GM23338 (cell line): ENCODE measurements at regions not wholly inside any gene's neighbourhood (a gene's known extent, or its start where the extent isn't known, plus 50 kb on each side); places are given as distances from the start of the nearest gene placed in this dataset.

Experiments
- ATAC-seq: fragments of 200-7000 bp; cut with Tn5 transposase; 3 replicates; pipeline ENCODE4 v1.9.1; 2020
- DNase-seq: peaks from one replicate; pipeline ENCODE4 v3.0.0-alpha.2; 2015; ENCODE audit warnings: low spot score
- H2AFZ ChIP-seq: fragments of 200-600 bp; sonication (generic); 2 replicates; pipeline ENCODE4 v1.8.0; 2016; ENCODE audit warnings: antibody characterized with exemption, mild to moderate bottlenecking, moderate library complexity
- H3F3A ChIP-seq: fragments of 200-600 bp; sonication (generic); replicated peaks from 2 replicates; pipeline ENCODE4 v1.8.0; 2017; ENCODE audit warnings: antibody characterized with exemption, mixed run types, low read depth
- H3K27ac ChIP-seq: fragments of 200-600 bp; sonication (generic); 2 replicates; pipeline ENCODE4 v1.6.1; 2016; ENCODE audit warnings: low read depth
- H3K27me3 ChIP-seq: fragments of 200-600 bp; sonication (generic); 2 replicates; pipeline ENCODE4 v1.8.0; 2016; ENCODE audit warnings: mild to moderate bottlenecking, mixed run types, moderate library complexity; ENCODE audit not compliant: insufficient read depth
- H3K36me3 ChIP-seq: fragments of 200-600 bp; sonication (generic); 2 replicates; pipeline ENCODE4 v1.8.0; 2016; ENCODE audit warnings: mild to moderate bottlenecking; ENCODE audit not compliant: insufficient read depth
- H3K4me1 ChIP-seq: fragments of 200-600 bp; sonication (generic); 2 replicates; pipeline ENCODE4 v1.8.0; 2016; ENCODE audit warnings: mild to moderate bottlenecking, moderate library complexity; ENCODE audit not compliant: insufficient read depth
- H3K4me2 ChIP-seq: fragments of 200-600 bp; sonication (generic); 2 replicates; pipeline ENCODE4 v1.7.1; 2017; ENCODE audit warnings: mixed run types
- H3K4me3 ChIP-seq: fragments of 200-600 bp; sonication (generic); 2 replicates; pipeline ENCODE4 v1.6.1; 2016; ENCODE audit warnings: mixed run types
- H3K79me2 ChIP-seq: fragments of 200-600 bp; sonication (generic); replicated peaks from 2 replicates; pipeline ENCODE4 v1.8.0; 2017; ENCODE audit warnings: mild to moderate bottlenecking; ENCODE audit not compliant: insufficient read depth
- H3K9me2 ChIP-seq: fragments of 200-600 bp; sonication (generic); 2 replicates; pipeline ENCODE4 v1.8.0; 2017; ENCODE audit not compliant: insufficient read depth
- H4K20me1 ChIP-seq: fragments of 200-600 bp; sonication (generic); replicated peaks from 2 replicates; pipeline ENCODE4 v1.8.0; 2017; ENCODE audit warnings: mild to moderate bottlenecking; ENCODE audit not compliant: insufficient read depth
- H3K27ac Mint-ChIP-seq: 2 replicates; pipeline ENCODE4 v1.8.0; 2020; ENCODE audit warnings: inconsistent platforms, mild to moderate bottlenecking, moderate library complexity, mixed read lengths
- H3K27me3 Mint-ChIP-seq: 3 replicates; pipeline ENCODE4 v1.8.0; 2022; ENCODE audit warnings: low read depth, mild to moderate bottlenecking, moderate library complexity, mixed read lengths, inconsistent platforms; ENCODE audit not compliant: insufficient read depth, poor library complexity
- H3K36me3 Mint-ChIP-seq: 3 replicates; pipeline ENCODE4 v1.8.0; 2021; ENCODE audit warnings: low read depth, mild to moderate bottlenecking, inconsistent platforms, moderate library complexity, mixed read lengths
- H3K4me1 Mint-ChIP-seq: 3 replicates; pipeline ENCODE4 v1.8.0; 2020; ENCODE audit warnings: mild to moderate bottlenecking, inconsistent platforms, mixed read lengths
- H3K4me3 Mint-ChIP-seq: 3 replicates; pipeline ENCODE4 v1.8.0; 2021; ENCODE audit warnings: moderate library complexity, mild to moderate bottlenecking, inconsistent platforms, mixed read lengths
- H3K9me3 Mint-ChIP-seq: 3 replicates; pipeline ENCODE4 v1.8.0; 2020; ENCODE audit warnings: moderate library complexity, mild to moderate bottlenecking, inconsistent platforms, mixed read lengths
- CREB1 ChIP-seq: fragments of 250-450 bp; sonication (Bioruptor Pico); IDR thresholded peaks from 2 replicates; pipeline ENCODE4 v1.5.0; 2020; ENCODE audit warnings: low read depth, mild to moderate bottlenecking, moderate library complexity
- ETS1 ChIP-seq: IDR thresholded peaks from 2 replicates; pipeline ENCODE4 v1.6.1; 2016; ENCODE audit warnings: antibody characterized with exemption
- EZH2 ChIP-seq: fragments of 200-600 bp; sonication (generic); IDR thresholded peaks from one replicate; pipeline ENCODE4 v1.8.0; 2017; ENCODE audit warnings: antibody characterized with exemption, mild to moderate bottlenecking, low read depth; ENCODE audit not compliant: unreplicated experiment
- EZH2phosphoT487 ChIP-seq: fragments of 200-600 bp; sonication (generic); IDR thresholded peaks from one replicate; pipeline ENCODE4 v1.8.1; 2018; ENCODE audit warnings: antibody characterized with exemption; ENCODE audit not compliant: unreplicated experiment
- JUNB ChIP-seq: IDR thresholded peaks from one replicate; pipeline ENCODE4 v1.6.1; 2016; ENCODE audit warnings: antibody characterized with exemption; ENCODE audit not compliant: unreplicated experiment
- NANOG ChIP-seq: IDR thresholded peaks from 2 replicates; pipeline ENCODE4 v1.6.1; 2016; ENCODE audit warnings: antibody characterized with exemption, borderline replicate concordance
- POLR2AphosphoS5 ChIP-seq: IDR thresholded peaks from 2 replicates; pipeline ENCODE4 v1.6.1; 2016; ENCODE audit warnings: antibody characterized with exemption, low read depth
- STAT1 ChIP-seq: IDR thresholded peaks from one replicate; pipeline ENCODE4 v1.6.1; 2016; ENCODE audit warnings: antibody characterized with exemption; ENCODE audit not compliant: unreplicated experiment
- ZNF114 ChIP-seq: fragments of 250-450 bp; sonication (Bioruptor Pico); IDR thresholded peaks from 2 replicates; pipeline ENCODE4 v1.5.0; 2020; ENCODE audit warnings: mild to moderate bottlenecking, moderate library complexity
- ZNF331 ChIP-seq: fragments of 250-450 bp; sonication (Bioruptor Pico); IDR thresholded peaks from 2 replicates; pipeline ENCODE4 v1.5.0; 2020; ENCODE audit warnings: low read depth, mild to moderate bottlenecking, moderate library complexity
- ZNF462 ChIP-seq: fragments of 250-450 bp; sonication (Bioruptor Pico); IDR thresholded peaks from 2 replicates; pipeline ENCODE4 v1.5.0; 2020; ENCODE audit warnings: mild to moderate bottlenecking, moderate library complexity
- TF ChIP-seq, protein P1 (sequence below), 2 experiments: fragments of 200-600 bp in 1 of 2; sonication (generic) in 1 of 2; conservative IDR thresholded peaks; 2 replicates each; pipeline versions ENCODE4 v1.5.1 to v1.6.1; 2016 to 2017; ENCODE audit warnings: antibody characterized with exemption in 2 of 2, low read depth in 2 of 2, mild to moderate bottlenecking in 2 of 2, moderate library complexity in 1 of 2
- TF ChIP-seq, protein P2 (sequence below): IDR thresholded peaks from one replicate; pipeline ENCODE4 v1.6.1; 2018; ENCODE audit warnings: antibody characterized with exemption; ENCODE audit not compliant: unreplicated experiment

- Mint-ChIP-seq H3K4me3 (no peak overlapping the region), H3K9me3 (no peaks in the 10 kb centered on the region), H3K36me3 (no peaks in the 10 kb centered on the region; the same call in 2 of the 3 replicates), H3K4me1 (no peaks in the 10 kb centered on the region), H3K27ac (no peak overlapping the region), H3K27me3 (peaks cover 2% of the 10 kb centered on the region)
- H3K4me2 ChIP-seq: no peak overlapping the region
- no peaks in the 10 kb centered on the region for H3F3A ChIP-seq
- no peaks in the 10 kb centered on the region for H4K20me1 ChIP-seq
- H3K4me1 ChIP-seq: no peaks in the 10 kb centered on the region
- no peaks in the 10 kb centered on the region for H3K36me3 ChIP-seq
- peaks cover 7% of the 10 kb centered on the region; the same call in 1 of the 2 replicates for H3K9me2 ChIP-seq
- H3K79me2 ChIP-seq: no peaks in the 10 kb centered on the region
- H3K4me3 ChIP-seq: no peak overlapping the region
- H3K27me3 ChIP-seq: no peaks in the 10 kb centered on the region
- ATAC-seq: no peak
- H3K27ac ChIP-seq: no peak overlapping the region
- DNase-seq: no peak
- H2AFZ ChIP-seq: no peak overlapping the region
- no peak for TF ChIP-seq ETS1
- TF ChIP-seq, protein P1, sequence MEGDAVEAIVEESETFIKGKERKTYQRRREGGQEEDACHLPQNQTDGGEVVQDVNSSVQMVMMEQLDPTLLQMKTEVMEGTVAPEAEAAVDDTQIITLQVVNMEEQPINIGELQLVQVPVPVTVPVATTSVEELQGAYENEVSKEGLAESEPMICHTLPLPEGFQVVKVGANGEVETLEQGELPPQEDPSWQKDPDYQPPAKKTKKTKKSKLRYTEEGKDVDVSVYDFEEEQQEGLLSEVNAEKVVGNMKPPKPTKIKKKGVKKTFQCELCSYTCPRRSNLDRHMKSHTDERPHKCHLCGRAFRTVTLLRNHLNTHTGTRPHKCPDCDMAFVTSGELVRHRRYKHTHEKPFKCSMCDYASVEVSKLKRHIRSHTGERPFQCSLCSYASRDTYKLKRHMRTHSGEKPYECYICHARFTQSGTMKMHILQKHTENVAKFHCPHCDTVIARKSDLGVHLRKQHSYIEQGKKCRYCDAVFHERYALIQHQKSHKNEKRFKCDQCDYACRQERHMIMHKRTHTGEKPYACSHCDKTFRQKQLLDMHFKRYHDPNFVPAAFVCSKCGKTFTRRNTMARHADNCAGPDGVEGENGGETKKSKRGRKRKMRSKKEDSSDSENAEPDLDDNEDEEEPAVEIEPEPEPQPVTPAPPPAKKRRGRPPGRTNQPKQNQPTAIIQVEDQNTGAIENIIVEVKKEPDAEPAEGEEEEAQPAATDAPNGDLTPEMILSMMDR (conservative IDR thresholded peaks at IDR 0.05; ENCODE audit: low read depth in 2 of 2): no peak
- TF ChIP-seq POLR2AphosphoS5: no peak
- no peak for TF ChIP-seq EZH2phosphoT487
- TF ChIP-seq NANOG: no peak
- TF ChIP-seq, protein P2, sequence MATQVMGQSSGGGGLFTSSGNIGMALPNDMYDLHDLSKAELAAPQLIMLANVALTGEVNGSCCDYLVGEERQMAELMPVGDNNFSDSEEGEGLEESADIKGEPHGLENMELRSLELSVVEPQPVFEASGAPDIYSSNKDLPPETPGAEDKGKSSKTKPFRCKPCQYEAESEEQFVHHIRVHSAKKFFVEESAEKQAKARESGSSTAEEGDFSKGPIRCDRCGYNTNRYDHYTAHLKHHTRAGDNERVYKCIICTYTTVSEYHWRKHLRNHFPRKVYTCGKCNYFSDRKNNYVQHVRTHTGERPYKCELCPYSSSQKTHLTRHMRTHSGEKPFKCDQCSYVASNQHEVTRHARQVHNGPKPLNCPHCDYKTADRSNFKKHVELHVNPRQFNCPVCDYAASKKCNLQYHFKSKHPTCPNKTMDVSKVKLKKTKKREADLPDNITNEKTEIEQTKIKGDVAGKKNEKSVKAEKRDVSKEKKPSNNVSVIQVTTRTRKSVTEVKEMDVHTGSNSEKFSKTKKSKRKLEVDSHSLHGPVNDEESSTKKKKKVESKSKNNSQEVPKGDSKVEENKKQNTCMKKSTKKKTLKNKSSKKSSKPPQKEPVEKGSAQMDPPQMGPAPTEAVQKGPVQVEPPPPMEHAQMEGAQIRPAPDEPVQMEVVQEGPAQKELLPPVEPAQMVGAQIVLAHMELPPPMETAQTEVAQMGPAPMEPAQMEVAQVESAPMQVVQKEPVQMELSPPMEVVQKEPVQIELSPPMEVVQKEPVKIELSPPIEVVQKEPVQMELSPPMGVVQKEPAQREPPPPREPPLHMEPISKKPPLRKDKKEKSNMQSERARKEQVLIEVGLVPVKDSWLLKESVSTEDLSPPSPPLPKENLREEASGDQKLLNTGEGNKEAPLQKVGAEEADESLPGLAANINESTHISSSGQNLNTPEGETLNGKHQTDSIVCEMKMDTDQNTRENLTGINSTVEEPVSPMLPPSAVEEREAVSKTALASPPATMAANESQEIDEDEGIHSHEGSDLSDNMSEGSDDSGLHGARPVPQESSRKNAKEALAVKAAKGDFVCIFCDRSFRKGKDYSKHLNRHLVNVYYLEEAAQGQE: no peak
- no peak for TF ChIP-seq CREB1 (CRISPR knock-in tag)
- TF ChIP-seq JUNB: no peak
- no peak for TF ChIP-seq ZNF114
- TF ChIP-seq STAT1: no peak
- no peak for TF ChIP-seq ZNF462 (CRISPR knock-in tag)
- no peak for TF ChIP-seq ZNF331 (CRISPR knock-in tag)
- TF ChIP-seq EZH2: no peak
Measured at GRCh38 chr21:19535356-19535755, 1131.8 kb upstream of the TMPRSS15 start.
